HG03521 (cell line): ENCODE measurements at regions not wholly inside any gene's neighbourhood (a gene's known extent, or its start where the extent isn't known, plus 50 kb on each side); places are given as distances from the start of the nearest gene placed in this dataset.
"Not testable (repeated sequence)": the region's sequence is repeated elsewhere in the genome, so short reads cannot be mapped to it uniquely, and the experiment has no call there.

Experiments used
- ATAC-seq: cut with Tn5 transposase; IDR thresholded peaks from one replicate; pipeline ENCODE4 v1.9.1; 2021; ENCODE audit warnings: mild to moderate bottlenecking, moderate library complexity; ENCODE audit not compliant: unreplicated experiment

DNA sequence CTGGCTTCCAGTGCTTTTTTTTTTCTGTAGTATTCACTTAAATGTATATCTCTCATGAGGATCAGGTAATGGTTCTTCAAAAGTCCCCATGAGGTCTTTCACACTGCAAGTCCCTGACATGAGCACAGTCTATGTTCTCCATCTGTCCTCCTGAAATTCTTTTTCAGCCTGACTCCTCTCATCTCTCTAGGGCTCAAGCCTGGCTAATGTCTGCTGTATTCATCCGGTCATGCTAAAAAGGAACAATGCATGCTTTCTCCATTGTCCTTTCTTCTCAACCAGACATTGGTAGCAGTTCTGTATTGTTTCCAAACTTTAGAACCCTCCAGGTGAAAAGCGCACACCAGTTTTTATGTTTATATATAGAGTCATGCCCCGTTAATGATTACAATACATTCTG lies 368.3 kb upstream of the OLFM3 start:
- ATAC-seq = no peak

DNA sequence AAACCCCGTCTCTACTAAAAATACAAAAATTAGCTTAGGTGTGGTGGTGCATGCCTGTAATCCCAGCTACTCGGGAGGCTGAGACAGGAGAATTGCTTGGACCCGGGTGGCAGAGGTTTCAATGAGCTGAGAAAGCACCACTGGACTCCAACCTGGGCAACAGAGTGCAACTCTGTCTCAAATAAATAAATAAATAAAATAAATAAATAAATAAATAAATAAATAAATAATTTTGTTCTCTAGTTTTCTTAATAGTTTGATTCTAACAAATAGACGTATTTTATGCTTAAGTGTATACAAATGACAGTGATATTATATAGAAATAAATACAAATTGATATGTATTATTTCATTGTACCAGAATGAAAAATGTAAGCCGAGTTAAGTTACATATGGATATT lies 339.9 kb upstream of the OLFM3 start:
- no peak for ATAC-seq

DNA sequence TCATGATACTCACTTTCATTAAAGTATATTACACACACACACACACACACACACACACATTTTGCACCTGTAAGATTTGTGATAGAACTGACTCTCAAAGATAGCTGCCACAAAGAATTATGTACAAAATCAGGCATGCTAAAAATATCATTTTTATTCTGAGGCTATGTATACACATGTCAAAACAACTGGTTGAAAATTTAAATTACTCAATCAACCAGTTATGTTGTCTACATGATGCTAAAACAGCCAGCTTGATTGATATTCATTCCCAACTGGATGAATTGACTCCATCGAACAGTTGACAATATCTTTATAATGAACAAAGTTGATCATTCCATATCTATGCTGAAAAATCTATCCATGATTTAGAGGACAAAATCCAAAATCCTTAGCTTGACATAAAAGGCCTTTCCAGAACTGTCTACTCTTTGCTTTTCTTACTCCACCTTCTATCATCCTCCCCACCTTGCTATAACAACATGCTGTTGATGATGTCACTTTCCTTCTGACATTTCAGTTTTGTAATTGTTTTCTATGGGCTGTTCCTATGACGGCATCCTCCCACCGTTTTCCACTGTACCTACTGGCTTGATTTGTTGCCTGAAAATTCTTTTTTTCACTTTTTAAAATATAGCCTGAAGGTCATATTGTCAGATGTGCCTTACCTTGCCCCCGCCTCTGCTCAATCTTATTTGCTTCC lies 321.5 kb upstream of the OLFM3 start:
- no peak for ATAC-seq

DNA sequence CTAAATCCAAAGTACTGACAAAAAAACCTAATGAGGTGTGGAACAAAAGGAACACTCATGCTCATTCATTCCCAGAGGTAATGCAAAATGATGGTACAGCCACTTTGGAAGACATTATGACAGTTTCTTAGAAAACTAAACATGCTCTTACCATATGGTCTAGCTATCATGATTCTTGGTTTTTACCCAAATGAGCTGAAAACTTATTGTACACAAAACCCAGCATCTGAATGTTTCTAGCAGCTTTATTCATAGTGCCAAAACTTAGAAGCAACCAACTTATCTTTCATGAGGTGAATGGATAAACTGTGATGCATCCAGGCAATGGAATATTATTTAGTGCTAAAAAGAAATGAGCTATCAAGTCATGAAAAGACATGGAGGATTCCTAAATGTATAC lies 318.4 kb upstream of the OLFM3 start:
- ATAC-seq = no peak

DNA sequence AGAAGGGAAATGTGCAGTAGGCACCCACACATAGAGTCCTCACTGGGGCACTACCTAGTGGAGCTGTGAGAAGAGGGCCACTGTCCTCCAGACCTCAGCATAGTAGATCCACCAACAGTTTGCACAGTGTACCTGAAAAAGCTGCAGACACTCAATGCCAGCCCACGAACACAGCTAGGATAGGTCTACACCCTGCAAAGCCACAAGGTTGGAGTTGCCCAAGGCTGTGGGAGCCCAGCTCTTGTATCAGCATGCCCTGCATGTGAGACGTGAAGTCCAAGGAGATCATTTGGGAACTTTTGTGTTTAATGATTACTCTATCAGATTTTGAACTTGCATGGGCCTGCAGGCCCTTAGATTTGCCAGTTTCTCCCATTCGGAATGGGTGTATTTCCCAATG lies 299.4 kb upstream of the OLFM3 start:
- ATAC-seq = no peak

DNA sequence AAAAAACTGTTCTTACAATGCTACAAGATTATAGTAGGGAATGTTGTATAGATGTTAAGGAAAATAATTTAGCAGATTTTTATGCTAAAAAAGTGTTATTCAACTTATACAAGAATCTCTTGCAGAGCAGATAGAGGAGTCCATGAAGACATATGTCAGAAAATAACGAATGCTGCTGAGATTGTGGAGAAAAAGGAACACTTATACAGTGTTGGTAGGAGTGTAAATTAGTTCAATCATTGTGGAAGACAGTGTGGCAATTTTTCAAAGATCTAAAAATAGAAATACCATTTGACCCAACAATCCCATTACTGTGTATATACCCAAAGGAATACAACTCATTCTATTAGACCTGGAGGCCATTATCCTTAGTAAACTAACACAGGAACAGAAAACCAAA lies 286.2 kb upstream of the OLFM3 start:
- ATAC-seq = no peak

DNA sequence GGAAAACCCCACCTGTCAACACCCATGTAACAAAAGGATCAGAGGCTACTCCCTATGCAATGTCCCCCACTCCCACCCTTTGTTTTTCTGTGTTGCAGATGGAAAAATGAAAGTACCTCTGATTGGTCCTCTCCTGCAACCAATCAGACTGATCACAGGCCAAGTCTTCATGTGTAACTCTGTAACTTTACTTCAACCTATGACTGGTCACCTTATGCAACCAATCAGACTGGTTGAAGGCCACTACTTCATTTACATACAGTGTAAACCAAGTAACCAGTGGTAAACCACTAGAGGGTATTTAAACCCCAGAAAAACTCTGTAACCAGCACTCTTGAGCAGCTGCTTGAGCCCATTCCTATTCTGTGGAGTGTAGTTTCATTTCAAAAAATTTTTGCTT lies 266.3 kb upstream of the OLFM3 start:
- ATAC-seq = no peak

DNA sequence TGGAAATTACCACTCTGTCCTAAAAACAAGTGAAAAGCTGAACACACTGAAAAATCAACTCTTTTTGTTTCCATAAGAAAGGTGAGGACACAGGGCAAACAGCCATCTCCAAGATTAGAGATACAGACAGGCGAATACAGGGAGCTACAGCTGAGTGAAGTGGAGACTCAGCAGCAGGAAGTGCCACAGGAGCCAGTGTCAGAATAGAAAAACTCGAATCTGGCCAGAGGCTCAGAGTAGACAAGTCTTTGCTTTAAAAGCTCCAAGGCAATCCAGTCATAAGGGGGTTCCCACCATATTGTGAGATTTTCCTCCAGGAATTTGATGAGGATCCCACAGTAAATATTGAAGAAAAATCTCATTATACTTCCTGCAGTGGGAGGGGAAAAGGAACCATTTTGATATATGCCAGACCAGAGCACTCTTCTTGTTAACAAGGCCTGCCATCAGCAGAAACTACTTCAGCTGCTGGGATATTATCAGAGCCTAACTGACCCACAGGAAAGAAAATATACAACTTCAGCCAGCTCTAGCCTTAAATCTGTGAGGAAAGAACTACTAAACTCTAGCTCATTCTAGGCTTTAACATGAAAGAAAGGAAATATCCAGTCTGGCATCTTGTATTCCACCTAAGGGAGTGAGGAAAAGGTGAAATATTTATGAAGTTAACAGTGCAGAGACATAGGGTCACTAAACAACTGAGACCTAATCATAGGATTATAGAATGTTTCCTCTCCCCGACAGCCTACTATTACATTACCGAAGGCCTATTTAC lies 256.2 kb upstream of the OLFM3 start:
- no peak for ATAC-seq

DNA sequence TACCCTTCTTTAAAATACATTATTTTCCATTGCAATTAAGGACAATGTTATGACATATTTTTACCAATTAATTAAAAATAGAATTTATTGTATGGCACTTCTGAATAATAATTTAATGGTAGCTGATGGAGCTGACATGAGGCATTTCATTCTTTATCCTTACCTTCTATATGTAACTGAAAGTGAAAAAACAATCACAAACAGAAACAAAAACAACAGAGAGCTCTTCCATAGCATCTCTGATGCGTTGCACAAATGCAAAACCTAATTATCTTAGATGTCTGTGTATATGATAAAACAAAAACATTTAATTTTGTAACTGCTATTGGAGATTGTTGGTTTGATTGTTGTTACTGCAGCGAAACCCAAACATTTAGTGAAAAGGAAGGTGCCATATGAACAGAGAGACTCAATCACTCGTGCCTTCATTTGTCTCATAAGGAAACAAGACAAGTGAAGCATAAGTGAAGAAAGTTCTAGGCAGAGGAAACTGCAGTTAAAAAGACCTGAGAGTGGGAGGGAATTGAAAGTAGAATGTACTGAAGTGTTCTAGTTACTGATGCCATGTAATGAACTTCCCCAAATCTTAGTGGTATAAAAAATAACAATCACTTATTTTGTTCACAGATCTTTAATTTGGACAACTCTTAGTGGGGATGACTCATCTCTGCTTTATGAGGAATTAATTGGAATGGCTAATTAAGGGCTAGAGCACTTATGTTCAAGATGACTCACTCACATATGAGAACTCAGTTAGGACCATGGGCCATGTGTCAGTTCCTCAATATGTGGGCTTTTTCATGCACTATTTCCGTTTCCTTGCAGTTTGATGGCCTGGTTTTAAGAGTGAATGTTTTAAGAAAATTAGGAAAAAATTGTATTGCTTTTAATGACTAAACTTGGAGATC lies 245.0 kb upstream of the OLFM3 start:
- ATAC-seq = peak; percentile 78

DNA sequence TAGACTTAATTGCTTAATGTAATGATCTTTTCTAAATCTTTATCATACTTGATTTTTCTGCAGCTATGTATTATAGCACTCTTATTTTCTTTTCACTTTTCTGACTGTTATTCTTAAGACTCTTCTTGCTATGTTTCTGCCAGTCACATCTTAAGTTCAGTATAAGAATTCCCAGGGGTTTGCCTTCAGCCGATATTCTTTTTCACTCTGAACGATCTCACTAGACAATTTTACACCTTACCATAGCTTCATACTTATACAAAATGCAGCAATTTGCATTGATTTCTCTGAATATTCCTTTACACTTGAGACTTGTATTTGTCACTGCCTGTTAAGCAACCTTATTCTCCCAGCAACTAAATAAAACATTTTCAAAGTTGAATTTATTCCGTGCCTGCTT lies 242.5 kb upstream of the OLFM3 start:
- no peak for ATAC-seq

DNA sequence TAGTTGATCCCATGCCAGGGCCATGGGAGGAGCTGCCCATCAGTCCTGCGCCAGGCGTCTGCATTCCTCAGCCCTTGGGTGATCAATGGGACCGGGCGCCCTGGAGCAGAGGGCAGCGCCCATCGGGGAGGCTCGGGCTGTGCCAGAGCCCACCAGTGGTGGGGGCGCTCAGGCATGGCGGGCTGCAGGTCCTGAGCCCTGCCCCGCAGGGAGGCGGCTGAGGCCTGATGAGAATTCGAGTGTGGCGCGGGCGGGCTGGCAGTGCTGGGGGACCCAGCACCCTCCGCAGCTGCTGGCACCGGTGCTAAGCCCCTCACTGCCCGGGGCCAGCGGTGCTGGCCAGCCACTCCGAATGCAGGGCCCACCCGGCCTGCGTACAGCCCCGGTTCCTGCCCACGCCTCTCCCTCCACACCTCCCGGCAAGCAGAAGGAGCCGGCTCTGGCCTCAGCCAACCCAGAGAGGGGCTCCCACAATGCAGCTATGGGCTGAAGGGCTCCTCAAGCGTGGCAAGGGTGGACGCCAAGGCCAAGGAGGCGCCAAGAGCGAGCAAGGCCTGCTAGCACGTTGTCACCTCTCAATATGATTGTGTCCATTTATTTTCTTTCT lies 238.1 kb upstream of the OLFM3 start:
- ATAC-seq = no peak

DNA sequence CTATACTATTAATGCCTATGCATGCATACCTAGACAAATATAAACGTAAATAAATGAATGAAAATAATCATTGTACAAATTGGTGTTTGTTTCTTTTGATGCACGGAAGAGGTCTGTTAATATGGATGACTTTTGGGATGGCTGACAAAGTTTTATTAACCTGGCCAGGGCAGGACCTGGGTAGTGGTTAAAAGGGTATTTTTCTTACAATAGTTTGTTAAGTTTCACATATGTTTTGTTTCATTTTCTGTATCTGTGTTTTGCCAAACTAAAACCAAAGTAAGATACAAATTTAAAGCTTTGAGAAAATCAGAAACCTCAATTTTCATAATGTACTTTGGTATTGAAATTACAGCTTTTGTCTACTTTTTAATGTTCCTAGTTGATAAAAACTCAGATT lies 222.7 kb upstream of the OLFM3 start:
- peak; percentile 60 for ATAC-seq

DNA sequence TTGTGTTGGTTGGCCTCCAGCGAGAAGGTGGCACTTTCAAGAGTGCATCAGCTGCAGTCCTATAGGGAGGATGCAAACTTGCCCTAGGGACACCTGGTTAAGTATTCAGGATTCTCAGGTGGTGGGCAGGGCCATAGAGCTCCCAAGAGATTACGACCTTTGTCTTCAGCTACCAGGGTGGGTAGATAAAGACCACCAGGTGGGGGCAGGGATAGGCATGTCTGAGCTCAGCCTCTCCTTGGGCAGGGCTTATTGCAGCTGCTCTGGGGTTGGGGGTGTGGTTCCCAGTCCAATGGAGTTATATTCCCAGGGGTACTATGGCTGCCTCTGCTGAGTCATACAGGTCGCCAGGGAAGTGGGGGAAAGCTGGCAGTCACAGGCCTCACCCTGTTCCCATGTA lies 214.2 kb upstream of the OLFM3 start:
- not testable (repeated sequence) for ATAC-seq

DNA sequence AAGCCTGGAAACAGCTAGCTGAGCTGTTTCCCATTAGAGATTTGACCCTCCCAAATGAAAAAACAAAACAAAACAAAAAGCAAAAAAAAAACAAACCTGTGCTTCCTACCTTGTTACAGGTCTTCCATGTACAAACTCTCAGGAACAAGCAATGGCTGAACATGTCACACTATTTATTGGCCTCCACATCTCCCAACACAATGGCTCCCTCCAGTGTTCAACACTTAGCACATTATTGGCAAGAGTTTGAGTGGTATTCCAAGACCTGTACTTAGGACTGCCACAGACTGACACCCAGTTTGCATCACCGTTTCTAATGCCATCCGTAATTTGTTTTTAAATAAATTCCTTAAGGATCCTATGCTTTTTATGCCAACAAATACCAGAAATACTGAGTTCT lies 195.0 kb upstream of the OLFM3 start:
- no peak for ATAC-seq

DNA sequence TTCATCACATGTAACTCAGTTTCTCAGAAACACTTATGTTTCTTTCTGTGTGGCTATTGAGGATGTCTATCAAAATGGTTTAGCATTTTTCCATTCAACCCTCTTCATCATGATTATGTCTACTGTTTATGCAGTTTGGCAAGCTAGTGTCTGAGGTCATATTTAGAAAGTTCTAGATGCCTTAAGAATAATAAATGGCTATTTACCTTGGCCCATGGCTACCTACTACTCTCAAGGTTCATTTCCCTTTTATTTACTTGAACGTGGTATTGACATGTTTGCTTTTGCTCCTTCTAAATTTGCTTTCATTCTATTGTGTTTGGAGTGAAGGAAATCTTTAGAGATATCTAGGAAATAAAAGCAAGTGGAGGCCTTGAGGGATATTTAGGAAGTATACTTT lies 193.7 kb upstream of the OLFM3 start:
- ATAC-seq = no peak

DNA sequence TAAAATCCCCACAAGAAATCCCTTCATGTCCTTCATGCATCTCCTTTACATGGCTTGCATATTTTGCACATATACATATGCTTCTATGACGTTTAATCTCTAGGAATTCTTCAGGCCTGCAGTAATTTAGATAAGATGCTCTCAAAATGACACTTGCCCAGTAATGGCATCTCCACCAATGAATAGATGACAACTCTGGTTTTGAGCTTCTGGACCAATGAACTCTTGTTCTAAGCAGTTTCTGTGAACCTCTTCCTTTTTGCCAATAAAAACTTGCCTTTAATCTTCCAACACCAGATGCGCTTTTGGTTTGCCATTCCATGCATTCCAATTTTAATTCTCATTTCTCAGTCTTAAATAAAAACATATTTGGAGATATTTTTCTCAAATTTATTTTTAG lies 189.8 kb upstream of the OLFM3 start:
- ATAC-seq = no peak

DNA sequence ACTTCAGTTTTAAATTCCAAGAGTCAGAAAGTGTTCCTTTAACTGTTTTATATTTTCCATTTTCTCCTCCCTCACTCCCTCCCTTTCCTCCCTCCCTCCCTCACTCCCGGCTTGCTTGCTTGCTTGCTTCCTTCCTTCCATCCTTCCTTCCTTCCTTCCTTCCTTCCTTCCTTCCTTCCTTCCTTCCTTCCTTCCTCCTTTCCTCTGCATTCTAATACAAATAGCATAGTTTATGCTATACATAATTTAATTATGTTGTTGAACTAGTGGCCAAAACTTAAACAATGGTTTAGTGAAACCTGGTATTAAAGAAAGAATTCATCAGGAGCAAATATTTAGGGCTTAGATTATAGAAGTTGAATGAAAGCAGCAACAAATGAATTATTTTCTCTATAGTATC lies 188.5 kb upstream of the OLFM3 start:
- no peak for ATAC-seq

DNA sequence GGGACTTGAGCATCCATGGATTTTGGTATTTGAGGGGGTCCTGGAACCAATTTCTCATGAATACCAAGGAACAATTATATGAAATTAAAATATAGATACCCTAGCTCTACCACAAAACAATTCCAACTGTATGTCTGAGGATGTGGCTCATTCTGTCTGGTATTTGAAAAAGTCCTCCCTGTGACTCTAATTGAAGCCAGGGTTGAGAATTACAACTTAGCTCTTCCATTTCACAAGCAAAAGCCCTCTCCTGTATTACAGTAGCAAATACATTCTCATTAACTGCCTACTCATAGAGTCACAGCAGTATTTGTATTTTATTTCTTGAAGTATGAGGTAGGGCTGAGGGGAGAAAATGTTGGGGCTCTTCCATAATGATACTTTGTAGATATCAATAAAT lies 187.8 kb upstream of the OLFM3 start:
- ATAC-seq = no peak

DNA sequence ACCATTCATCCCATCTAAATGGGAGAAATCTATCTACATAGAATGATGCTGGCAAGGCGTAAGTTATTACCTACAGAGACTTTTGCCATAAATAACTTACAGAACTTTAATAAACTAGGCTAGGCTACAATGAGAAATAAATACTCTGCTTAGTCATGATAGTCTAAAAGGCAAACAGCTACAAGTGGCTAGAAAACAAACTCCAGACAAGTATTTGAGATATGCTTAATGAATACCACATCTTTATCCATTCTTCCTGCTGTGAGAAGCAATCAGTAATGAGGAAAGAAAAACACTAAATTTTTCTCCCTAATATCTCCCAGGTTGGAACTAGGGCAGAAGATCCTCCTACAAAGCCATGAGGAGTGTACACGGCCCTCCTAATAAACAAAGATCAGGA lies 187.0 kb upstream of the OLFM3 start:
- ATAC-seq = no peak

DNA sequence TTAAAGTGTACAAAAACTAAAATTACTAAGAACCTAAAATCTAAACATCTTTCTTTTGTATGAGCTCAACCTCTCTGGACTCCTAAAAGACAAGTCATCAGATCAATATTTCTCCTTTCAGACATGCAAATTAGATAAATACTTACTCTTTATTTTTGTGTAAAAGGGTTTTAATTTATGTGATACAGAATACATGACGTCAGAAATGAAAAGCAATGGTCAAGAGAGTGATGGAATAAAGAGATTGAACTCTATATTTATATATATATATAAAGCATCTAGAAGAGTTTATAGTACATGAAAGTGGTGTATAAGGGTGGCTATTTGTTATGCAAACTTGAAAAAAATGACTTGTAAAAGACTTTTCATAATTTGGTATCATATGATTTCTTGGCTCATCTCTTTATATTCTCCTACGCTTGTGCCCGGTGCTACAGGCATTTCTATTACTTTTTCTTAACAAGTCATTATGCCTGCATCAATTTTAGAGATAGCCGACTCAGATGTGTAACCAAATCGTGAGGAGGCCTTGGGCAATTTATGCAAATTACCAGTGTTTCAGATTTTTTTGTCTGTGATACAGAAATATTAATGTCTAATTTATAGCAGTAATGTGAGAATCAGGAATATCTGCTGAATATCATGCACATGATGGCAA lies 186.0 kb upstream of the OLFM3 start:
- no peak for ATAC-seq

DNA sequence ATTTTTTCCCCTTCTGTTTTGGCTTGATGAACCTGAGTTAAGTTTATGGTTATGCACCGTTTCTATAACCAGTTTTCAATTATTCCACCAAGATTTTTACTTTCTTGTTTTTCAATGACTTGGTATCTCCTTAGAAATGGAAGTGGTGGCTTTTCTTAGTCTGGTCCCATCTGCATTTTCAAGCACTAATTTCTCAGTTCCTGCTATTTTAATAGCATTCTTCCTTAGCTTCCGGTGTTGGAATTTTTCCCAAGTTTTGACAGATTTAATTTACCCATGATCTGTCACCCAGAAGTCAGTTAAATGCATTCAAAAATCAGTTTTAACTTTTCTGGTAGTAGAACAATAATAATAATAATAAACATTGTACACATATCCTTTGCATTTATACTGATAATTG lies 184.6 kb upstream of the OLFM3 start:
- no peak for ATAC-seq
